GM10266 (cell line): ENCODE measurements at regions not wholly inside any gene's neighbourhood (a gene's known extent, or its start where the extent isn't known, plus 50 kb on each side); places are given as distances from the start of the nearest gene placed in this dataset.

Experiments
- DNase-seq: peaks from one replicate; pipeline ENCODE4 v3.0.0; 2012; ENCODE audit errors: extremely low spot score
- TF ChIP-seq, protein P1 (sequence below): IDR thresholded peaks from 2 replicates; pipeline ENCODE4 v1.5.1; 2012; ENCODE audit warnings: mild to moderate bottlenecking, low read depth; ENCODE audit not compliant: control insufficient read depth, insufficient read depth; ENCODE audit errors: missing control alignments

DNA sequence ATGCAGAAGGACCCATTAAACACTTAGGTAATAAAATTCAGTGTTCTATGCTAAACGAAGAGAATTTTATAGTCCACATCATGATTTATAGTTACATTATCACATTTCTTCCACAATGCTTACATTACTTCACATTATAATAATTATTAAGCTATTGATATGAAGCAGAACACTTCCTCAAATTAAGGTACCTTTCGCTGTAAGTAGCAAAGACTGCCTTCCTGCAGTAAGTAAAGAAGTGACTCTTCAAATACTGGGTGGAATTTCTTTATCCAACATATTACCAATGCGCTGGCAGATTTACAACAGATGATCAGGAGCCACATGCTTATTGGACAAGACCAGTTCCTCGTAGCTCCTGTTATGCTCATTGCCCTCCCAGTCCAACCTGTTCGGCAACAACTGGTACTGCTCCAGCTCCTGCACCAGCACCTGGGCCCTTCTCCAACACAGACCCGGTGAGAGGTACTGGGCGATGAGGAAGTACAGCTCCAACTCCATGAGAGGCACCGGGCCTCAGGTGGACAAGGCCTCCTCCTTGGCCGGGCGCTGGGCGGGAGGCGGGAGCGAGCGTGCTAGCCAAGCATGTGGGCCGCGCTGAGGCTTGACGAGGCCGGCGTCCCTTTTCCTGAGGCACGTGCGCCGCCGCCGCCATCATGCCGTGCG, 210.7 kb upstream of the ATP2B1 start:
- TF ChIP-seq, protein P1, sequence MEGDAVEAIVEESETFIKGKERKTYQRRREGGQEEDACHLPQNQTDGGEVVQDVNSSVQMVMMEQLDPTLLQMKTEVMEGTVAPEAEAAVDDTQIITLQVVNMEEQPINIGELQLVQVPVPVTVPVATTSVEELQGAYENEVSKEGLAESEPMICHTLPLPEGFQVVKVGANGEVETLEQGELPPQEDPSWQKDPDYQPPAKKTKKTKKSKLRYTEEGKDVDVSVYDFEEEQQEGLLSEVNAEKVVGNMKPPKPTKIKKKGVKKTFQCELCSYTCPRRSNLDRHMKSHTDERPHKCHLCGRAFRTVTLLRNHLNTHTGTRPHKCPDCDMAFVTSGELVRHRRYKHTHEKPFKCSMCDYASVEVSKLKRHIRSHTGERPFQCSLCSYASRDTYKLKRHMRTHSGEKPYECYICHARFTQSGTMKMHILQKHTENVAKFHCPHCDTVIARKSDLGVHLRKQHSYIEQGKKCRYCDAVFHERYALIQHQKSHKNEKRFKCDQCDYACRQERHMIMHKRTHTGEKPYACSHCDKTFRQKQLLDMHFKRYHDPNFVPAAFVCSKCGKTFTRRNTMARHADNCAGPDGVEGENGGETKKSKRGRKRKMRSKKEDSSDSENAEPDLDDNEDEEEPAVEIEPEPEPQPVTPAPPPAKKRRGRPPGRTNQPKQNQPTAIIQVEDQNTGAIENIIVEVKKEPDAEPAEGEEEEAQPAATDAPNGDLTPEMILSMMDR, result no peak
- no peak for DNase-seq

DNA sequence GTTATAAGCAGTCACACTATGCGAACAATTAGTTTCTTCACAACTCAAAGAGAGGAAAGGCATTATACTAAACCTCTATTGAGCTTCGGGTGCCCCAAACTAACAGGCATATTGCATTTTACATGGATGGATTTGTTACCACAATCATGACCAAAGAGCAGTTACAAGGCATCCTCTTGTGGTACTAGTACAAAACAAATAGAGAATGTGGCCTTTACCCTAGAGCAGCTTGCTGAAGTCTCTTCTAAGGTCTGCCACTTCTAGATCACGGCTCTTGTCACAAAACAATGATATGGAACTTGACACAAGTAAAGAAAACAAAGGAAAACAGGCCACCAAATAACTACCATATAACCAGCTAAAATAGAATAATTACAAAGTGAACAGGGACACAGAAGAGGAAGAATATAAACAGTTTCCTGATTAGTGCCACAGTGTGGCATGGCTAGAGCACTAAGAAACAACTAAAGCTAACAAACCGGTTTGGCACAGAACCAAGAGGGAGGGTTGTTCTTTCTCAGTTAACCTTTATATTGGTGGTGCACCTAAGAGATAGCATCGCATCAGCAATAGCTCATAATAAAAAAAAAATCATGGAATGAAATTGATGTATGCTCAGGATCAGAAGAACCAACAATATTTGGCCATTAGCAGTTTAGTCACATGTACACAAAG, 209.7 kb upstream of the ATP2B1 start:
- TF ChIP-seq, protein P1, result no peak
- no peak for DNase-seq

- no peak for DNase-seq
- TF ChIP-seq, protein P1, result no peak
Observed at GRCh38 chr12:89909753-89910152, 201.1 kb upstream of the ATP2B1 start.

DNA sequence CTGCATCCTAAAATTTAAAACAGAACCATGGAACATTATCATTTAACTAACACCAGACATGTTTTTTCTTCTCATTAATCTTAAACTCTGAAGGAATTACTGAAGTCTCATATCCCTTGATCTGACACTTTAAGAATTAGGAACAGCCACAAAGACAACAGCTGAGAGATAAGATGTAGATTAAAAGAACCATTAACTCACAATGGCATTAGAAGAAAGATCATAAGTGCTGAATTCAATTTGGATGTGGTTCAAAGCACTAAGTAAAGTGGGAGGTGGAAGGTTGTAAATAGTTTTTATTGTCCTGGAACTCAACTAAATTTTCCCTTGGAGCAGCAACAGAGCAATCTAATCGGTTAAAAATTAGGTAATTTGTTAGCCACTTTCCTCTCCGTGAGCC, 199.0 kb upstream of the ATP2B1 start:
- DNase-seq, result no peak
- TF ChIP-seq, protein P1, result no peak

DNA sequence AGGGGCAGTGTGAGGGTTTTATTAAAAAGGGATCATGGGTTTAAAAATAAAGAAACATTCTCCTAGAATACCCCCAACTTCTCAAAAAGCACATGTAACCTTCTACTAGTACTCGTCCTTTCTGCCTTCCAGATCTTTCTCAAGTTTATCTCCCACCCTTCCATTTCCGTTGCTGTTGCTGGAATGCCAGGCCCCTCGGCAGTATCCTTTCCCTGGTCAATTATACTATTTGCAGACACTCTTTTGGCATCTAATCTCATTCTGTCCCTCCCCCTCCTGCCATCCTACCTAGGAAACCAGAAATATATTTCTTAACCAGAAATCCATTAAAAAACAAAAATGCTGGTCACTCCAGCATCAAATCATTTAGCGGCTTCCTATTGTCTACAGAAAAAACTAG, 198.2 kb upstream of the ATP2B1 start:
- no peak for DNase-seq
- TF ChIP-seq, protein P1, result no peak

DNA sequence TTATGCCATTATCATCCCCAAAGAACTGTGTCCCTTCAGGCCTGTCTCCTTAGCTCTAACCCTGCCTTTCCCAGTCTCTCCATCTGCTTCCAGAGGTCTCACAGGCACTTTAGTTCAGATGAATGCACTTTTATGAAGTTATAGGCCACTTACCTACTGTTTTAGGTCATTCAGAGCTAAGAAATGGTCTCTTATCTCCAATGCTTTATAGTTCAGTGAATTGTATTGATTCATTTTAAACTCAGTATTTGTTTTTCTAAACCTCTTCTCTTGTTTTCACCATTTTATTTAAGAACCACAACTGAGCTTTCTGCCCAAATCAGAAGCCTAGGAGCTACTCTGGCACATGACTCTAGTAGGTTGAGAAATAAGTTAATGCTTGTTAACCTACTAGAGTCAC, 197.5 kb upstream of the ATP2B1 start:
- DNase-seq, result no peak
- TF ChIP-seq, protein P1, result no peak

DNA sequence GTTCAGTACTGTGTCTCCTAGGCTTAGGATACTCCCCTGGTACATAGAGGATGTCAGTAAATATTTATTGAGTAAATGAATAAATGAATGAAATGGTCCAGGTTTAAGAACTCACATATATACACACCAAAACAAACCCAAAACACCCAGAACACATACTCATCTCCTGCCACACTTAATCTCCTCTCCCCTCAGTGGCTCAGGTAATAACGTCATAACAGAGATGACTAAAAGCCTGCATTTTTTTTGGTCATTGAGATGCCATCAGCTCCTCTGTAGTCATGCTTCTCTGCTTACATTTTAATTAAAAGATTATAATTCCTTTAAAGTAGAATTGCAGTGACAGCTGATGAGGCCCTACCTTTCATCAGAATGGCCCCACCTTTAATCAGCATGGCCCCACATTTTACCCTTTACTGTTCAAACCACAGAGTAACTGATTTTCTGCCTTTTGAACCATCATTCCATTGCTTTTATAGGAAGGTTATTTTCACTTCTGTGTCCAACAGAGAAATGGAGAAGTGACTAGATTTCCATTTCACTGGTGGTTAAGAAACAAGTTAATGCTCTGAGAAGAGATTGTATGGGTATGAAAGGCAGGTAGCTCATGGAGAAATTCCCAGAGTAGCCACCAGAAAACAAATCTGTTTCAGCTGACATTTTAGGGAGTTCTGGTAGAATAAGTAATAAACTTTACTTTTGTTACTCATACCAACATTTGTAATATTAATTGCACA, 193.4 kb upstream of the ATP2B1 start:
- TF ChIP-seq, protein P1, result no peak
- DNase-seq, result no peak
